ENCODE measurements at regions not wholly inside any gene's neighbourhood (a gene's known extent, or its start where the extent isn't known, plus 50 kb on each side); places are given as distances from the start of the nearest gene placed in this dataset.
"Not testable (repeated sequence)": the region's sequence is repeated elsewhere in the genome, so short reads cannot be mapped to it uniquely, and the experiment has no call there.

- TF ChIP-seq CTCF (conservative IDR thresholded peaks at IDR 0.05; ENCODE audit: low read depth, low read length): no peak
- no peak overlapping the region for H3K4me3 ChIP-seq (ENCODE audit: low read length)
- no peak for DNase-seq (ENCODE audit: low read depth)
Measured at GRCh38 chr5:163569284-163569683, 63.9 kb downstream of the MAT2B start.

DNA sequence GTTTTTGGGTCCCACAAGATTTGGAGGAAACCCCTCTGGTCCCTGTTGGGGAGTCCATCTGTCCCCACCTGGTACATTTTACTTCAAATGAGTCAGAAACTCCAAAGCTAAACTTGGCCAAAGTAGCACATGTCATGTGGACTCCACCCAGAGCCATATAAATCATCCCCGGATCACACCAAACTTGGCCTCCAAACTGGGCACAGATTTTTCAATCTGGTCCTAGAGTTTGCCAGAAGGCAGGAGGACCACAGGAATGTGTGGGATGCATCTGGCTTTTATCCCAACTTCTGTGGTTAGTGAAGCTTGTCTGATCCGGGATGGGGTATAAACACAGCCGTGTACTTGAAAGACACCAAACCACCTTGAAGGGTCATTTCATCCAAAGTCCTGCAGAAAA is 66.3 kb downstream of the MAT2B start:
- DNase-seq (ENCODE audit: low read depth): peak; percentile 20
- TF ChIP-seq CTCF (conservative IDR thresholded peaks at IDR 0.05; ENCODE audit: low read depth, low read length): no peak
- H3K4me3 ChIP-seq (ENCODE audit: low read length): no peak overlapping the region

GRCh38 chr5:163574472-163575440 is 69.3 kb downstream of the MAT2B start:
- DNase-seq (ENCODE audit: low read depth): no peak
- TF ChIP-seq CTCF (conservative IDR thresholded peaks at IDR 0.05; ENCODE audit: low read depth, low read length): no peak

GRCh38 chr5:163578652-163579051 is 73.2 kb downstream of the MAT2B start:
- DNase-seq (ENCODE audit: low read depth): no peak
- no peak for TF ChIP-seq CTCF (conservative IDR thresholded peaks at IDR 0.05; ENCODE audit: low read depth, low read length)
- no peak overlapping the region for H3K4me3 ChIP-seq (ENCODE audit: low read length)

More at GRCh38 chr5:163574472-163575440, 69.3 kb downstream of the MAT2B start:
- no peak overlapping the region for H3K4me3 ChIP-seq (ENCODE audit: low read length)

- DNase-seq (ENCODE audit: low read depth): no peak
- H3K4me3 ChIP-seq (ENCODE audit: low read length): no peak overlapping the region
- no peak for TF ChIP-seq CTCF (conservative IDR thresholded peaks at IDR 0.05; ENCODE audit: low read depth, low read length)
Measured at GRCh38 chr5:163579729-163580128, 74.3 kb downstream of the MAT2B start.

- DNase-seq (ENCODE audit: low read depth): no peak
- H3K4me3 ChIP-seq (ENCODE audit: low read length): no peak overlapping the region
- no peak for TF ChIP-seq CTCF (conservative IDR thresholded peaks at IDR 0.05; ENCODE audit: low read depth, low read length)
Measured at GRCh38 chr5:163580516-163580915, 75.1 kb downstream of the MAT2B start.

GRCh38 chr5:163583491-163584153 is 78.2 kb downstream of the MAT2B start:
- DNase-seq (ENCODE audit: low read depth); H3K4me3 ChIP-seq (ENCODE audit: low read length): not testable (repeated sequence)
